GM12892 (cell line): ENCODE measurements at regions not wholly inside any gene's neighbourhood (a gene's known extent, or its start where the extent isn't known, plus 50 kb on each side); places are given as distances from the start of the nearest gene placed in this dataset.
"Not testable (repeated sequence)": the region's sequence is repeated elsewhere in the genome, so short reads cannot be mapped to it uniquely, and the experiment has no call there.

Experiments used
- POLR2A ChIP-seq: IDR thresholded peaks from 2 replicates; pipeline ENCODE4 v1.6.1; 2011; ENCODE audit warnings: low read depth, low read length, control low read depth
- TAF1 ChIP-seq: IDR thresholded peaks from 2 replicates; pipeline ENCODE4 v1.6.1; 2011; ENCODE audit warnings: low read depth, mild to moderate bottlenecking, control low read depth, low read length, borderline replicate concordance

DNA sequence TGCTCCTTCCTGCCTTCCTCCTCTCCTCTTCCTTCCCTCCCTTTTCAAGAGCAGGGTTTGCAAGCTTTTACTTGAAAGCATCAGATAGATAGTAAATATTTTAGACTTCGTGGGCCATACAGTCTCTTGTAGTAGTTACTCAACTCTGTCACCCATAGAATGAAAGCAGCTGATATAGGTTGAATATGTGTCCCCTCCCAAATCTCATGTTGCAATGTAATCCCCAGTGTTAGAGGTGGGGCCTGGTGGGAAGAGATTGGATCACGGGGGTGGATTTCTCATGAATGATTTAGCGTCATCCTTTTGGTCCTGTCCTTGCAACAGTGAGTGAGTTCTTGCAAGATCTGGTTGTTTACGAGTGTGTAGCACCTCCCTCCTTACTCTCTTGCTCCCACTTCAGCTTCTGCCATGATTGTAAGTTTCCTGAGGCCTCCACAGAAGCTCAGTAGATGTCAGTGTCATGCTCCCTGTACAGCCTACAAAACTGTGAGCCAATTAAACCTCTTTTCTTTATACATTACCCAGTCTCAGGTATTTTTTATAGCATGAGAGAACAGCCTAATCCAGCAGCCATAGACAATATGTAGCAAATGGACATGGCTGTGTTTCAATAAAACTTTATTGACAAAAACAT lies 124.7 kb downstream of the ART5 start:
- not testable (repeated sequence) for TF ChIP-seq TAF1, POLR2A
